ENCODE measurements at regions not wholly inside any gene's neighbourhood (a gene's known extent, or its start where the extent isn't known, plus 50 kb on each side); places are given as distances from the start of the nearest gene placed in this dataset.

- no peak for ATAC-seq
- TF ChIP-seq OSR1 (CRISPR knock-in tag; IDR thresholded peaks at IDR 0.05) (no peak), ZNF565 (CRISPR knock-in tag; conservative IDR thresholded peaks at IDR 0.05; ENCODE audit: low read depth) (no peak), ZFP3 (CRISPR knock-in tag; IDR thresholded peaks at IDR 0.05) (no peak), ZNF70 (CRISPR knock-in tag; IDR thresholded peaks at IDR 0.05) (no peak), PPARA (CRISPR knock-in tag; IDR thresholded peaks at IDR 0.05; ENCODE audit: borderline replicate concordance) (no peak), ESRRG (CRISPR knock-in tag; IDR thresholded peaks at IDR 0.05) (no peak), ARNTL (CRISPR knock-in tag; IDR thresholded peaks at IDR 0.05; ENCODE audit: borderline replicate concordance, low read depth) (no peak), GLIS3 (CRISPR knock-in tag; IDR thresholded peaks at IDR 0.05) (no peak), CSDC2 (CRISPR knock-in tag; IDR thresholded peaks at IDR 0.05) (no peak), TOX (CRISPR knock-in tag; IDR thresholded peaks at IDR 0.05; ENCODE audit: borderline replicate concordance) (no peak), ZNF8 (CRISPR knock-in tag; IDR thresholded peaks at IDR 0.05) (no peak), PATZ1 (CRISPR knock-in tag; IDR thresholded peaks at IDR 0.05; ENCODE audit: borderline replicate concordance) (no peak), CREB5 (CRISPR knock-in tag; IDR thresholded peaks at IDR 0.05; ENCODE audit: low read depth) (no peak), RARB (CRISPR knock-in tag; IDR thresholded peaks at IDR 0.05) (no peak), TCF4 (CRISPR knock-in tag; IDR thresholded peaks at IDR 0.05; ENCODE audit: borderline replicate concordance) (no peak), ZFP30 (CRISPR knock-in tag; IDR thresholded peaks at IDR 0.05) (no peak), SNAI2 (CRISPR knock-in tag; IDR thresholded peaks at IDR 0.05) (no peak)
- TF ChIP-seq, protein P1, sequence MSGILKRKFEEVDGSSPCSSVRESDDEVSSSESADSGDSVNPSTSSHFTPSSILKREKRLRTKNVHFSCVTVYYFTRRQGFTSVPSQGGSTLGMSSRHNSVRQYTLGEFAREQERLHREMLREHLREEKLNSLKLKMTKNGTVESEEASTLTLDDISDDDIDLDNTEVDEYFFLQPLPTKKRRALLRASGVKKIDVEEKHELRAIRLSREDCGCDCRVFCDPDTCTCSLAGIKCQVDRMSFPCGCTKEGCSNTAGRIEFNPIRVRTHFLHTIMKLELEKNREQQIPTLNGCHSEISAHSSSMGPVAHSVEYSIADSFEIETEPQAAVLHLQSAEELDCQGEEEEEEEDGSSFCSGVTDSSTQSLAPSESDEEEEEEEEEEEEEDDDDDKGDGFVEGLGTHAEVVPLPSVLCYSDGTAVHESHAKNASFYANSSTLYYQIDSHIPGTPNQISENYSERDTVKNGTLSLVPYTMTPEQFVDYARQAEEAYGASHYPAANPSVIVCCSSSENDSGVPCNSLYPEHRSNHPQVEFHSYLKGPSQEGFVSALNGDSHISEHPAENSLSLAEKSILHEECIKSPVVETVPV (CRISPR knock-in tag; IDR thresholded peaks at IDR 0.05): no peak
- TF ChIP-seq, protein P2, sequence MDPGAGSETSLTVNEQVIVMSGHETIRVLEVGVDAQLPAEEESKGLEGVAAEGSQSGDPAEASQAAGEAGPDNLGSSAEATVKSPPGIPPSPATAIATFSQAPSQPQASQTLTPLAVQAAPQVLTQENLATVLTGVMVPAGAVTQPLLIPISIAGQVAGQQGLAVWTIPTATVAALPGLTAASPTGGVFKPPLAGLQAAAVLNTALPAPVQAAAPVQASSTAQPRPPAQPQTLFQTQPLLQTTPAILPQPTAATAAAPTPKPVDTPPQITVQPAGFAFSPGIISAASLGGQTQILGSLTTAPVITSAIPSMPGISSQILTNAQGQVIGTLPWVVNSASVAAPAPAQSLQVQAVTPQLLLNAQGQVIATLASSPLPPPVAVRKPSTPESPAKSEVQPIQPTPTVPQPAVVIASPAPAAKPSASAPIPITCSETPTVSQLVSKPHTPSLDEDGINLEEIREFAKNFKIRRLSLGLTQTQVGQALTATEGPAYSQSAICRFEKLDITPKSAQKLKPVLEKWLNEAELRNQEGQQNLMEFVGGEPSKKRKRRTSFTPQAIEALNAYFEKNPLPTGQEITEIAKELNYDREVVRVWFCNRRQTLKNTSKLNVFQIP (CRISPR knock-in tag; IDR thresholded peaks at IDR 0.05; ENCODE audit: borderline replicate concordance, low read depth): no peak
- TF ChIP-seq, protein P3, sequence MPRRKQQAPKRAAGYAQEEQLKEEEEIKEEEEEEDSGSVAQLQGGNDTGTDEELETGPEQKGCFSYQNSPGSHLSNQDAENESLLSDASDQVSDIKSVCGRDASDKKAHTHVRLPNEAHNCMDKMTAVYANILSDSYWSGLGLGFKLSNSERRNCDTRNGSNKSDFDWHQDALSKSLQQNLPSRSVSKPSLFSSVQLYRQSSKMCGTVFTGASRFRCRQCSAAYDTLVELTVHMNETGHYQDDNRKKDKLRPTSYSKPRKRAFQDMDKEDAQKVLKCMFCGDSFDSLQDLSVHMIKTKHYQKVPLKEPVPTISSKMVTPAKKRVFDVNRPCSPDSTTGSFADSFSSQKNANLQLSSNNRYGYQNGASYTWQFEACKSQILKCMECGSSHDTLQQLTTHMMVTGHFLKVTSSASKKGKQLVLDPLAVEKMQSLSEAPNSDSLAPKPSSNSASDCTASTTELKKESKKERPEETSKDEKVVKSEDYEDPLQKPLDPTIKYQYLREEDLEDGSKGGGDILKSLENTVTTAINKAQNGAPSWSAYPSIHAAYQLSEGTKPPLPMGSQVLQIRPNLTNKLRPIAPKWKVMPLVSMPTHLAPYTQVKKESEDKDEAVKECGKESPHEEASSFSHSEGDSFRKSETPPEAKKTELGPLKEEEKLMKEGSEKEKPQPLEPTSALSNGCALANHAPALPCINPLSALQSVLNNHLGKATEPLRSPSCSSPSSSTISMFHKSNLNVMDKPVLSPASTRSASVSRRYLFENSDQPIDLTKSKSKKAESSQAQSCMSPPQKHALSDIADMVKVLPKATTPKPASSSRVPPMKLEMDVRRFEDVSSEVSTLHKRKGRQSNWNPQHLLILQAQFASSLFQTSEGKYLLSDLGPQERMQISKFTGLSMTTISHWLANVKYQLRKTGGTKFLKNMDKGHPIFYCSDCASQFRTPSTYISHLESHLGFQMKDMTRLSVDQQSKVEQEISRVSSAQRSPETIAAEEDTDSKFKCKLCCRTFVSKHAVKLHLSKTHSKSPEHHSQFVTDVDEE (CRISPR knock-in tag; IDR thresholded peaks at IDR 0.05): no peak
Measured at GRCh38 chr5:124114911-124115310, 602.9 kb downstream of the CSNK1G3 start.

- no peak for ATAC-seq
- TF ChIP-seq ZFP30 (CRISPR knock-in tag; IDR thresholded peaks at IDR 0.05) (no peak), RARB (CRISPR knock-in tag; IDR thresholded peaks at IDR 0.05) (no peak), TCF4 (CRISPR knock-in tag; IDR thresholded peaks at IDR 0.05; ENCODE audit: borderline replicate concordance) (no peak), ZFP3 (CRISPR knock-in tag; IDR thresholded peaks at IDR 0.05) (no peak)
Measured at GRCh38 chr5:124111886-124112285, 599.9 kb downstream of the CSNK1G3 start.

DNA sequence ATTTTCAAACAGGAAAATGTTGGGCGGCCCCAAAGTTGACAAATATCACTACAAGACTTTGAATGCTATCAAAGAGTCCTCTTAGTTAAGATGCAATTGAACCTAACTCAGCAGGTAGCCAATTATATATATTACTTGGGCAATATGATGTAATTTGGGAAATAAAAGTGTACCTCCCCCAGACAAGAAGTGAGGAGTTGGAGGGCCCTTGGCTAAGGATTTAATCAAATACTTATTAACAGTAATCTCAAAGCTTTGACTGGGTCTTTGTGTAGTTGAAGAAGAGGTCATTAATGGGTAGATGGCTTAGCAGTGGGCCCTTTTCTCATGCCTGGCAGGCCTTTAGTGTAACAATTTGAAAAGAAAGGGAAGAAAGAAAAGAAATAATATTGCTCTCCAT is 599.0 kb downstream of the CSNK1G3 start:
- ATAC-seq: no peak
- TF ChIP-seq CSDC2 (CRISPR knock-in tag; IDR thresholded peaks at IDR 0.05): no peak
- no peak for TF ChIP-seq PATZ1 (CRISPR knock-in tag; IDR thresholded peaks at IDR 0.05; ENCODE audit: borderline replicate concordance)
- TF ChIP-seq ESRRG (CRISPR knock-in tag; IDR thresholded peaks at IDR 0.05): no peak
- no peak for TF ChIP-seq TOX (CRISPR knock-in tag; IDR thresholded peaks at IDR 0.05; ENCODE audit: borderline replicate concordance)
- no peak for TF ChIP-seq CREB5 (CRISPR knock-in tag; IDR thresholded peaks at IDR 0.05; ENCODE audit: low read depth)
- no peak for TF ChIP-seq ZFP30 (CRISPR knock-in tag; IDR thresholded peaks at IDR 0.05)
- no peak for TF ChIP-seq RARB (CRISPR knock-in tag; IDR thresholded peaks at IDR 0.05)
- no peak for TF ChIP-seq OSR1 (CRISPR knock-in tag; IDR thresholded peaks at IDR 0.05)
- TF ChIP-seq, protein P3 (CRISPR knock-in tag; IDR thresholded peaks at IDR 0.05): no peak
- TF ChIP-seq ZNF70 (CRISPR knock-in tag; IDR thresholded peaks at IDR 0.05): no peak
- TF ChIP-seq GLIS3 (CRISPR knock-in tag; IDR thresholded peaks at IDR 0.05): no peak
- TF ChIP-seq TCF4 (CRISPR knock-in tag; IDR thresholded peaks at IDR 0.05; ENCODE audit: borderline replicate concordance): no peak
